Tibial nerve (tissue), 4 donors: ENCODE measurements at regions not wholly inside any gene's neighbourhood (a gene's known extent, or its start where the extent isn't known, plus 50 kb on each side); places are given as distances from the start of the nearest gene placed in this dataset.

ENCODE experiments used
- EP300 ChIP-seq, 2 donors: sonication (generic); formaldehyde crosslinking; IDR thresholded peaks; one replicate each; pipeline ENCODE4 v1.6.1; 2017; ENCODE audit warnings: antibody characterized with exemption in 2 of 2, mild to moderate bottlenecking in 1 of 2
- POLR2A ChIP-seq, 2 donors: fragments of 450-650 bp; IDR thresholded peaks; one replicate each; pipeline ENCODE4 v1.6.1; 2017; ENCODE audit warnings: antibody characterized with exemption in 2 of 2, mild to moderate bottlenecking in 2 of 2, moderate library complexity in 2 of 2
- TF ChIP-seq, protein P1 (sequence below), 5 experiments: fragments of 200-600 bp in 3 of 5; fragments of 450-650 bp in 2 of 5; sonication (generic) in 3 of 5; IDR thresholded peaks; one replicate each; pipeline ENCODE4 v1.5.1; 2016 to 2019; ENCODE audit warnings: antibody characterized with exemption in 5 of 5, mild to moderate bottlenecking in 3 of 5, moderate library complexity in 2 of 5

- TF ChIP-seq POLR2A (IDR thresholded peaks at IDR 0.05) (no peak), EP300 (IDR thresholded peaks at IDR 0.05) (no peak)
- TF ChIP-seq, protein P1, sequence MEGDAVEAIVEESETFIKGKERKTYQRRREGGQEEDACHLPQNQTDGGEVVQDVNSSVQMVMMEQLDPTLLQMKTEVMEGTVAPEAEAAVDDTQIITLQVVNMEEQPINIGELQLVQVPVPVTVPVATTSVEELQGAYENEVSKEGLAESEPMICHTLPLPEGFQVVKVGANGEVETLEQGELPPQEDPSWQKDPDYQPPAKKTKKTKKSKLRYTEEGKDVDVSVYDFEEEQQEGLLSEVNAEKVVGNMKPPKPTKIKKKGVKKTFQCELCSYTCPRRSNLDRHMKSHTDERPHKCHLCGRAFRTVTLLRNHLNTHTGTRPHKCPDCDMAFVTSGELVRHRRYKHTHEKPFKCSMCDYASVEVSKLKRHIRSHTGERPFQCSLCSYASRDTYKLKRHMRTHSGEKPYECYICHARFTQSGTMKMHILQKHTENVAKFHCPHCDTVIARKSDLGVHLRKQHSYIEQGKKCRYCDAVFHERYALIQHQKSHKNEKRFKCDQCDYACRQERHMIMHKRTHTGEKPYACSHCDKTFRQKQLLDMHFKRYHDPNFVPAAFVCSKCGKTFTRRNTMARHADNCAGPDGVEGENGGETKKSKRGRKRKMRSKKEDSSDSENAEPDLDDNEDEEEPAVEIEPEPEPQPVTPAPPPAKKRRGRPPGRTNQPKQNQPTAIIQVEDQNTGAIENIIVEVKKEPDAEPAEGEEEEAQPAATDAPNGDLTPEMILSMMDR (IDR thresholded peaks at IDR 0.05): no peak
Measured at GRCh38 chr4:56118055-56118454, 169.3 kb downstream of the CEP135 start.
